DOHH2 (cell line): ENCODE measurements at regions not wholly inside any gene's neighbourhood (a gene's known extent, or its start where the extent isn't known, plus 50 kb on each side); places are given as distances from the start of the nearest gene placed in this dataset.
"Not testable (repeated sequence)": the region's sequence is repeated elsewhere in the genome, so short reads cannot be mapped to it uniquely, and the experiment has no call there.

Experiments
- H3F3A ChIP-seq: fragments of 200-600 bp; sonication (generic), shearing (Covaris generic); 2 replicates; pipeline ENCODE4 v1.6.0; 2016; ENCODE audit warnings: antibody characterized with exemption, mild to moderate bottlenecking; ENCODE audit not compliant: control insufficient read depth, insufficient read depth
- H3K27ac ChIP-seq: fragments of 200-600 bp; sonication (generic); 2 replicates; pipeline ENCODE4 v1.5.1; 2014; ENCODE audit warnings: low read depth, mild to moderate bottlenecking, low read length, moderate library complexity
- H3K27me3 ChIP-seq: fragments of 200-600 bp; sonication (generic); 2 replicates; pipeline ENCODE4 v1.6.1; 2014; ENCODE audit warnings: mild to moderate bottlenecking, low read length, mixed read lengths; ENCODE audit not compliant: control insufficient read depth
- H3K36me3 ChIP-seq: fragments of 200-600 bp; sonication (generic); 2 replicates; pipeline ENCODE4 v1.6.1; 2014; ENCODE audit warnings: mild to moderate bottlenecking, low read length, moderate library complexity, mixed read lengths; ENCODE audit not compliant: control insufficient read depth
- H3K4me1 ChIP-seq: fragments of 200-600 bp; sonication (generic); 2 replicates; pipeline ENCODE4 v1.6.1; 2014; ENCODE audit warnings: mild to moderate bottlenecking, low read length, mixed read lengths; ENCODE audit not compliant: control insufficient read depth
- H3K4me2 ChIP-seq: fragments of 200-600 bp; sonication (generic); 2 replicates; pipeline ENCODE4 v1.6.0; 2014; ENCODE audit warnings: mild to moderate bottlenecking, low read length, moderate library complexity
- H3K4me3 ChIP-seq: fragments of 200-600 bp; sonication (generic); 2 replicates; pipeline ENCODE4 v1.5.1; 2014; ENCODE audit warnings: mild to moderate bottlenecking, low read length, mixed read lengths
- H3K79me2 ChIP-seq: fragments of 200-600 bp; sonication (generic); 2 replicates; pipeline ENCODE4 v1.6.1; 2014; ENCODE audit warnings: mild to moderate bottlenecking, low read length, mixed read lengths; ENCODE audit not compliant: control insufficient read depth
- H3K9me2 ChIP-seq: fragments of 200-600 bp; sonication (generic); replicated peaks from 2 replicates; pipeline ENCODE4 v1.6.1; 2014; ENCODE audit warnings: mild to moderate bottlenecking, low read length, mixed read lengths; ENCODE audit not compliant: control insufficient read depth
- H3K9me3 ChIP-seq: fragments of 200-600 bp; sonication (generic); 2 replicates; pipeline ENCODE4 v1.6.1; 2014; ENCODE audit warnings: antibody characterized with exemption, low read length, mixed read lengths; ENCODE audit not compliant: control insufficient read depth, insufficient read depth
- H4K20me1 ChIP-seq: fragments of 200-600 bp; sonication (generic); 2 replicates; pipeline ENCODE4 v1.6.0; 2014; ENCODE audit warnings: low read depth, mild to moderate bottlenecking, antibody characterized with exemption, low read length, moderate library complexity; ENCODE audit not compliant: control insufficient read depth, insufficient read depth
- EZH2phosphoT487 ChIP-seq: fragments of 200-600 bp; sonication (generic); IDR thresholded peaks from 2 replicates; pipeline ENCODE4 v1.6.1; 2017; ENCODE audit warnings: borderline replicate concordance, mild to moderate bottlenecking, antibody characterized with exemption, low read length, moderate library complexity, mixed read lengths
- TF ChIP-seq, protein P1 (sequence below): fragments of 200-600 bp; sonication (generic); IDR thresholded peaks from one replicate; pipeline ENCODE4 v1.5.1; 2014; ENCODE audit warnings: antibody characterized with exemption, mild to moderate bottlenecking, low read depth, low read length; ENCODE audit not compliant: poor library complexity, severe bottlenecking

GRCh38 chr5:82879089-82879488 is 198.1 kb downstream of the TMEM167A start:
- H3K27me3 ChIP-seq, result no peaks in the 10 kb centered on the region
- H4K20me1 ChIP-seq, result no peaks in the 10 kb centered on the region
- no peaks in the 10 kb centered on the region for H3K36me3 ChIP-seq
- no peaks in the 10 kb centered on the region for H3K4me1 ChIP-seq
- H3K9me2 ChIP-seq, result no peaks in the 10 kb centered on the region
- no peak overlapping the region for H3K27ac ChIP-seq
- no peak overlapping the region for H3K4me2 ChIP-seq
- H3K79me2 ChIP-seq, result no peaks in the 10 kb centered on the region
- no peaks in the 10 kb centered on the region for H3F3A ChIP-seq
- no peak overlapping the region for H3K4me3 ChIP-seq
- TF ChIP-seq, protein P1, sequence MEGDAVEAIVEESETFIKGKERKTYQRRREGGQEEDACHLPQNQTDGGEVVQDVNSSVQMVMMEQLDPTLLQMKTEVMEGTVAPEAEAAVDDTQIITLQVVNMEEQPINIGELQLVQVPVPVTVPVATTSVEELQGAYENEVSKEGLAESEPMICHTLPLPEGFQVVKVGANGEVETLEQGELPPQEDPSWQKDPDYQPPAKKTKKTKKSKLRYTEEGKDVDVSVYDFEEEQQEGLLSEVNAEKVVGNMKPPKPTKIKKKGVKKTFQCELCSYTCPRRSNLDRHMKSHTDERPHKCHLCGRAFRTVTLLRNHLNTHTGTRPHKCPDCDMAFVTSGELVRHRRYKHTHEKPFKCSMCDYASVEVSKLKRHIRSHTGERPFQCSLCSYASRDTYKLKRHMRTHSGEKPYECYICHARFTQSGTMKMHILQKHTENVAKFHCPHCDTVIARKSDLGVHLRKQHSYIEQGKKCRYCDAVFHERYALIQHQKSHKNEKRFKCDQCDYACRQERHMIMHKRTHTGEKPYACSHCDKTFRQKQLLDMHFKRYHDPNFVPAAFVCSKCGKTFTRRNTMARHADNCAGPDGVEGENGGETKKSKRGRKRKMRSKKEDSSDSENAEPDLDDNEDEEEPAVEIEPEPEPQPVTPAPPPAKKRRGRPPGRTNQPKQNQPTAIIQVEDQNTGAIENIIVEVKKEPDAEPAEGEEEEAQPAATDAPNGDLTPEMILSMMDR, result no peak
- no peak for TF ChIP-seq EZH2phosphoT487
- H3K9me3 ChIP-seq, result no peaks in the 10 kb centered on the region

- no peak for TF ChIP-seq EZH2phosphoT487
- TF ChIP-seq, protein P1, result no peak
- Histone ChIP-seq H3F3A (no peaks in the 10 kb centered on the region), H3K4me1 (no peaks in the 10 kb centered on the region), H3K9me2 (no peaks in the 10 kb centered on the region), H3K9me3 (no peaks in the 10 kb centered on the region), H3K79me2 (no peaks in the 10 kb centered on the region), H3K27ac (no peak overlapping the region), H4K20me1 (no peaks in the 10 kb centered on the region), H3K4me3 (no peak overlapping the region), H3K27me3 (no peaks in the 10 kb centered on the region), H3K4me2 (no peak overlapping the region), H3K36me3 (no peaks in the 10 kb centered on the region)
Observed at GRCh38 chr5:82873452-82873851, 203.7 kb downstream of the TMEM167A start.

DNA sequence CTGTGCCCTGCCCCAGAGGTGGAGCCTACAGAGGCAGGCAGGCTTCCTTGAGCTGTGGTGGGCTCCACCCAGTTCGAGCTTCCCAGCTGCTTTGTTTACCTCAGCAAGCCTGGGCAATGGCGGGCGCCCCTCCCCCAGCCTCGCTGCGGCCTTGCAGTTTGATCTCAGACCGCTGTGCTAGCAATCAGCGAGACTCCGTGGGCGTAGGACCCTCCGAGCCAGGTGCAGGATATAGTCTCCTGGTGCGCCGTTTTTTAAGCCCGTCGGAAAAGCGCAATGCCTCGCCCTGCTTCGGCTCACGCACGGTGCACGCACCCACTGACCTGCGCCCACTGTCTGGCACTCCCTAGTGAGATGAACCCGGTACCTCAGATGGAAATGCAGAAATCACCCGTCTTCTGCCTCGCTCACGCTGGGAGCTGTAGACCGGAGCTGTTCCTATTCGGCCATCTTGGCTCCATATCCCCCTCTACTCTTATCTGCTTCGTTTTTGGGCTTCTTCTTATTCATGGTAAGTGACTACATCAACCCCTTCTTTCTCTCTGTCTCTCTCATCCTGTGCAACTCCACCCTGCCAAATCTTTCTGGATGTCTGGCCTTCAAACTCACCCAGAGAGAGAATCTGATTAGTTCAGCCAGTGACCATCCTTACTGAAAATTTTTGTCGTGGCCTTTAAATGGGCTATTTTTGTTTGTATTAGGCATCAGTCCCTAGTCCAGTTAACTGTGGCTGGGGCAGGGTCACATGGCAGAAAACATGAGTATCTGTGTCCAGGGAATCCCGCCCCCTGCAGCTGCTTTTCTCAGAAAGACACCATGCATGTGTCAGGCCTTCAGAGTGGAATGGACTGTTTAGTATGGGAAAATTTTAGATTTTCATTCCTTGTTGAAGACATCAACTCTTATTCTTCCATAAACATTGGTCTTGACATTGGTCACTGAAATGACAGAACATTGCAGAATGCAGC is 204.6 kb downstream of the TMEM167A start:
- not testable (repeated sequence) for H3K27me3 ChIP-seq, H3K79me2 ChIP-seq, H4K20me1 ChIP-seq, H3K4me1 ChIP-seq, H3F3A ChIP-seq, H3K4me2 ChIP-seq, H3K27ac ChIP-seq, H3K36me3 ChIP-seq, H3K9me3 ChIP-seq, H3K4me3 ChIP-seq, H3K9me2 ChIP-seq

DNA sequence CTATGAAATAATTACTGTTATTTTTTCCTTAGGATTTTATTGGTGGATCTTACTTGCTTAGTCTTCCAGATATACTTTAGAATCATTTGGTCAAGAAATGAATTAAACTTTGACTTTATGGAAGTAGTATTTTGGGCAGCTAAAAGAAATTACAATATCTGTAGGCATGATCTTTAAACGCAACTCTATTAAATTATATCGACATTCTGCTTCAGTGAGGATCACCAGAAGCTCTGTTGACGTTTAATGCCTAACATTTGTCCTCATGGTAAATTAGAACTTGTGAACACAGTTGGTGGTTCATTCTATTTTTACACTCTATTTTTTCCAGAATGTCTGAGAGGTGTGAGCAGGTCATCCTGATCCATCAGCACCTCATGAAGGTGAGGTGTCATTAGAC is 211.6 kb downstream of the TMEM167A start:
- TF ChIP-seq, protein P1, result no peak
- no peak for TF ChIP-seq EZH2phosphoT487
- H3K9me2 ChIP-seq, result no peaks in the 10 kb centered on the region
- no peaks in the 10 kb centered on the region for H4K20me1 ChIP-seq
- H3K79me2 ChIP-seq, result no peaks in the 10 kb centered on the region
- no peaks in the 10 kb centered on the region for H3K4me1 ChIP-seq
- H3K4me2 ChIP-seq, result no peak overlapping the region
- H3F3A ChIP-seq, result no peaks in the 10 kb centered on the region
- no peaks in the 10 kb centered on the region for H3K36me3 ChIP-seq
- no peaks in the 10 kb centered on the region for H3K9me3 ChIP-seq
- H3K27ac ChIP-seq, result no peak overlapping the region
- no peak overlapping the region for H3K4me3 ChIP-seq
- H3K27me3 ChIP-seq, result no peaks in the 10 kb centered on the region
